CD4-positive, alpha-beta T cell treated with Interleukin-17A for 1 hour (primary cell): ENCODE measurements at regions not wholly inside any gene's neighbourhood (a gene's known extent, or its start where the extent isn't known, plus 50 kb on each side); places are given as distances from the start of the nearest gene placed in this dataset.
A peak's percentile ranks its signal among the peaks of the same experiment; 100 is the strongest.
"Not testable (repeated sequence)": the region's sequence is repeated elsewhere in the genome, so short reads cannot be mapped to it uniquely, and the experiment has no call there.

Experiments used
- DNase-seq: peaks from one replicate; pipeline ENCODE4 v3.0.0-alpha.2; 2020

GRCh38 chr5:147084702-147085101 is 150.1 kb upstream of the STK32A start:
- no peak for DNase-seq

GRCh38 chr5:147085409-147085808 is 149.4 kb upstream of the STK32A start:
- no peak for DNase-seq

GRCh38 chr5:147092044-147092443 is 142.8 kb upstream of the STK32A start:
- no peak for DNase-seq

GRCh38 chr5:147093138-147093537 is 141.7 kb upstream of the STK32A start:
- no peak for DNase-seq

GRCh38 chr5:147095740-147096139 is 139.1 kb upstream of the STK32A start:
- DNase-seq: no peak

- peak; percentile 12 for DNase-seq
Measured at GRCh38 chr5:147098233-147098790, 136.5 kb upstream of the STK32A start.

- no peak for DNase-seq
Measured at GRCh38 chr5:147101659-147102369, 133.0 kb upstream of the STK32A start.

- DNase-seq: no peak
Measured at GRCh38 chr5:147112899-147113298, 121.9 kb upstream of the STK32A start.

- no peak for DNase-seq
Measured at GRCh38 chr5:147113967-147114366, 120.9 kb upstream of the STK32A start.

GRCh38 chr5:147139759-147140158 is 95.1 kb upstream of the STK32A start:
- DNase-seq: not testable (repeated sequence)

GRCh38 chr5:147140558-147140957 is 94.3 kb upstream of the STK32A start:
- DNase-seq: no peak

GRCh38 chr5:147141580-147141979 is 93.2 kb upstream of the STK32A start:
- DNase-seq: not testable (repeated sequence)

GRCh38 chr5:147143215-147143614 is 91.6 kb upstream of the STK32A start:
- DNase-seq: no peak

- no peak for DNase-seq
Measured at GRCh38 chr5:147145328-147145727, 89.5 kb upstream of the STK32A start.

GRCh38 chr5:147148715-147149114 is 86.1 kb upstream of the STK32A start:
- no peak for DNase-seq

- DNase-seq: no peak
Measured at GRCh38 chr5:147152086-147152485, 82.7 kb upstream of the STK32A start.

GRCh38 chr5:147154809-147155208 is 80.0 kb upstream of the STK32A start:
- DNase-seq: no peak

- no peak for DNase-seq
Measured at GRCh38 chr5:147156012-147156411, 78.8 kb upstream of the STK32A start.

GRCh38 chr5:147160902-147161700 is 73.7 kb upstream of the STK32A start:
- DNase-seq: no peak

- DNase-seq: no peak
Measured at GRCh38 chr5:147162740-147163139, 72.1 kb upstream of the STK32A start.

GRCh38 chr5:147167529-147167928 is 67.3 kb upstream of the STK32A start:
- DNase-seq: no peak

GRCh38 chr5:147168578-147169327 is 66.1 kb upstream of the STK32A start:
- no peak for DNase-seq

- no peak for DNase-seq
Measured at GRCh38 chr5:147169399-147169798, 65.4 kb upstream of the STK32A start.
